HG03066 (cell line): ENCODE measurements at regions not wholly inside any gene's neighbourhood (a gene's known extent, or its start where the extent isn't known, plus 50 kb on each side); places are given as distances from the start of the nearest gene placed in this dataset.

Source experiments
- ATAC-seq: cut with Tn5 transposase; IDR thresholded peaks from one replicate; pipeline ENCODE4 v1.9.1; 2021; ENCODE audit warnings: low read depth; ENCODE audit not compliant: unreplicated experiment

DNA sequence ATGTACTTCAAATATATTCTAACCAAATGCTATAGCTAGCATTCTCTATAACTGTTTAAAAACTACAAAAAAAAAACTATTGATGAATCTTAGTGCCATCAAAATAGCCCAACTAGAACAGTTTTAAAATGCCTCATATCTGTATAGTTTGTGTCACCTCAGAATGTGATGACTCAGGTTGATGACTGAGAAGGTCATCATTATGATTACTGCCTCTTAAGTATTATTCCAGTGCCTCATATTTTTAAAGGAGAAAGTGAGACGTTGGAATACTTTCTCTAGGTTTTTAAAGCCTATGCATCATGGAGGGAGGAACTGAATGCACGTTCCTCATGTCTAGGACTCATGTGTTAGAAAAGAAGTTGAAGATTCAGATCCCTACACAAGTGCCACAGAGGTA is 88.2 kb downstream of the TMA16 start:
- ATAC-seq = no peak

DNA sequence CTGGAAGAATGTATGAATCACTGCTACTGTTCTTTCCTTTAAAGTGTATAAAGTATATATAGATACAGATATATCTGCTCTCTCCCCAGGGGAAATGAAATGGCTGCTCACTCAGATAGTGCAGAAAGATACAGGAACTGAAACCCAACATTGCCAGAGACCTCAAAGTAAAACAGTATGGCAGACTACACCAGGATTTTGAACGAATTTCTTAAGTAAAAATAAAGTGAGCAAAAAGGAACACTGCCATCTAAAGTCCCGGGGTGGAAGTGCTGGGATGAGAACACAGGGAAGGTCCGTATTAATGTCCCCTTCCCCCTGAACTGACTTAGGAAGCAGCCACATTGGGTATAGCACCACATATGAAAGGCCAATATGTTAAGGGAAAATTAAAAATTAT is 93.4 kb downstream of the TMA16 start:
- ATAC-seq = peak; percentile 41

GRCh38 chr4:163588532-163588931 is 94.0 kb downstream of the TMA16 start:
- no peak for ATAC-seq

- peak; percentile 24 for ATAC-seq
Observed at GRCh38 chr4:163590103-163590502, 95.6 kb downstream of the TMA16 start.

- no peak for ATAC-seq
Observed at GRCh38 chr4:163590619-163591264, 96.3 kb downstream of the TMA16 start.

- peak; percentile 86 for ATAC-seq
Observed at GRCh38 chr4:163591614-163592020, 97.1 kb downstream of the TMA16 start.

- no peak for ATAC-seq
Observed at GRCh38 chr4:163592212-163592611, 97.7 kb downstream of the TMA16 start.

DNA sequence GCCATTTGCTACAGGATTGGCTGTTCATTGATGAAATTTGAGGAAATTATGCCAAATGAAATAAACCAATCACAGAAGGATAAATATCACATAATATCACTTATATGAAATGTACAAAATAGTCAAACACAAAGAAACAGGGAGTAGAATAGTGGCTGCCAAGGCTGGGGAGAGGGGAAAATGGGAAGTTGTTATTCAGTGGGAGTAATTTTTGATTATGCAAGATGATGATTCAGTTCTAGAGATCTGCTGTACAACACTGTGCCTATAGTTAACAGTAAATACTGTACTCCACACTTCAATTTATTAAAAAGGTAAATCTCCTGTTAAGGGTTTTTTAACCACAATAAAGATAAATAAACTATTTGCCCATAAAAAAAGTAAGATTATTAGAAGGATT is 101.1 kb downstream of the TMA16 start:
- ATAC-seq = no peak

DNA sequence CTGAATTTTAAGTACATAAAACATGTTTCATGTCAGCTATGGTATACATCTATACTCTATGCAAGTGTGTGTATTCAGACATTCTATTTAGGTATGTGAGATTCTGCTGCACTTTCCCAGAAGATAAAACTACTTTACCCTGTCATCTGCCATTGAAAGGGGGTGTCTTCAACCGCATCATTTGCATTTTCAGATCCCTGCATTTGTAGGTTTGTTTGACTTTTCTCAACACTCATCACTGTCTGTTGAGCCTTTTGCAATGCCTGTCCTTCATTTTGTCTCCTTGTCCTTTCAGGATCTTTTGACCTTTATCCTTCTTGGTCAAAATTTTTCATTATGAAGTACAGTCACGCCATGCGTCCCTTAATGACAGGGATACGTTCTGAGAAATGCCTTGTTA is 103.5 kb downstream of the TMA16 start:
- peak; percentile 77 for ATAC-seq

- ATAC-seq = peak; percentile 4
Observed at GRCh38 chr4:163598489-163598888, 104.0 kb downstream of the TMA16 start.

- ATAC-seq = peak; percentile 44
Observed at GRCh38 chr4:163600727-163601126, 106.2 kb downstream of the TMA16 start.

DNA sequence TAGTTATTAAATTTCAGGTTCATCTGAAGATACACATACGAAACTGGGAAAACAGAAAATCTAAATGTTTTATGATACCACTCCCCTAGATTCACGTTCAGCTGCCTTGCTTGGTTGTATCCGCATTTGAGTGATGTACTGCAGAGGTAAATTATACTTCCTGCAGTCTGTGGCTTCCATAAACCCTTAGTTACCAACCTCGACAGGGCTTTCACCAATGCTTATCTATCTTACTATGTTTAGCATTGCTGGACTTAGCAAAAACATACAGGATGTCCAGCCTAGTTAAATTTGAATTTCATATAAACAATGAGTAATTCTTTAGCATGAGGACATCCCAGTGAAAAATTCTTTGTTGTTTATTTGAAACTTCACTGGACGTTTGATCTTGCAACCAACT is 108.8 kb downstream of the TMA16 start:
- no peak for ATAC-seq

- ATAC-seq = no peak
Observed at GRCh38 chr4:163606896-163607691, 112.6 kb downstream of the TMA16 start.

DNA sequence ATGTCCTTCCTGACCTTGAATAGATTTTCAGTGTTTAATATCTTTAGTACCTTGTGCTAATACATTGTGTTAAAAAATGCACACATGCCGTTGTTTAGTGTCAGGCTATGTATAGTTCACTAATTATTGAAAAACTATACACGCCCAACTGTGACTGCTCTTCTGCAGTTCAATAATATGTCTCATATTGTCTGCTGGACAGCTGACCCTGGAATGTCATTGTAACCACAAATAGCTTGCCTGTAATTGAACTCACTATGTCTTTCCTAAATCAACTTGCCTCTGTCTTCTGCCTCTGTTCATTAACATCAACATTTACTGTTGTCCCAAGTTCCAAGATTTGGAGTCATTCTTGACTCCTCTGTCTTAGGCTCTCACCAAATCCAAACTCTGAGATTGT is 114.5 kb downstream of the TMA16 start:
- no peak for ATAC-seq

GRCh38 chr4:163610648-163611047 is 116.2 kb downstream of the TMA16 start:
- no peak for ATAC-seq

DNA sequence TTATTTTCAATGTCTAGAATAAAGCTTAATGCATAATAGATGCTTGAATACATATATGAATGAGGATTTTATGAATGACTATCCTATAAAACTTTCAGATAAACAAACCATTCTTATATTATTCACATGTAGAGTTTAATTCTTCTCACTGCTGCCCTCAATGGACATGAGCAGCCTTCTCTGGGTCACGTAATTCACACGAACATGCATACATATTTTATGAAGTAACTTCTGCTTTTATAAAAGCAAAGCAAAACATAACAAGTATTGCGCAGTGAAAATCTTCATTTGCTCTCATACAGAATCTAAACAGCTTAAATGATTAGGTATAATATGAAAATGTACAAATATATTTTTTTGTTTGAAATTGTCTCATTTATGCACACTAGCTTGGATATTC is 116.7 kb downstream of the TMA16 start:
- ATAC-seq = no peak

- peak; percentile 48 for ATAC-seq
Observed at GRCh38 chr4:163611784-163612445, 117.4 kb downstream of the TMA16 start.

DNA sequence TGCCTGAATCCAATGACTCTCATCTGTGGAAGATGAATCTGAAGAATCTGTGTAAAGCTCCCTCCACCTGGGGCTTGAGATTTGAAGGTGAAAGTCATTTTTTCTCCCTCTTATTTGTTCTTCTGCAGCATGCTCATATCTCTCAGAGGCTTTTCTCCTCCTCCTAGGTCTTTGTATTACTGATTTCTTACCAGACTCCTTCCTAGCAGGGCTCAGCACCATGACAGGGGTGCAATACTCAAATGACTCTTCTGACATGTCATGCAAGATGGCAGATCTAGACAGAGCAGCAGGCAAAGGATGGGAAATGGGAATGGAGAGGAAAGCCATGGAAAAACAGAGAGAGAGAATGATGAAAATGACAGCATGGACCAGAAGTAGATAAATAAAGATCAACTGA is 118.3 kb downstream of the TMA16 start:
- no peak for ATAC-seq

GRCh38 chr4:163613383-163613782 is 118.9 kb downstream of the TMA16 start:
- no peak for ATAC-seq

DNA sequence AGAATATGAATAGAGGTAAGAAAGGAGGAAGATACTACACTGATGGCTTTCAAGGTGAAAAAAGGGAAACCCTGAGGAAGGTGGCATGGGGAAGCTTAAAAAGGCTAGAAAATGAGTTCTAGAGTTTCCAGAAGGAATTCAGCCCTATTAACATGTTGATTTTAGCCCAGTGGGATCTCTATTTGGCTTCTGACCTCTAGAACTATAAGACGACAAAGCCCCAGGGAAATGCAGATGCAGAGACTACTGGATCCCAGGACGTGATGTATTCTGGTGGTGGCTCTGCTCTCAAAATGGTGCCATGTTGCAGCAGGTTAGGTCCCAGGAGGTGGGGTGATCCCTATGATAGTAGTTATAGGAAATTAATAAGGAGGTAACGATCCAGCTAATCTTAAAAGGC is 120.4 kb downstream of the TMA16 start:
- ATAC-seq = no peak

- ATAC-seq = no peak
Observed at GRCh38 chr4:163618845-163619244, 124.4 kb downstream of the TMA16 start.

DNA sequence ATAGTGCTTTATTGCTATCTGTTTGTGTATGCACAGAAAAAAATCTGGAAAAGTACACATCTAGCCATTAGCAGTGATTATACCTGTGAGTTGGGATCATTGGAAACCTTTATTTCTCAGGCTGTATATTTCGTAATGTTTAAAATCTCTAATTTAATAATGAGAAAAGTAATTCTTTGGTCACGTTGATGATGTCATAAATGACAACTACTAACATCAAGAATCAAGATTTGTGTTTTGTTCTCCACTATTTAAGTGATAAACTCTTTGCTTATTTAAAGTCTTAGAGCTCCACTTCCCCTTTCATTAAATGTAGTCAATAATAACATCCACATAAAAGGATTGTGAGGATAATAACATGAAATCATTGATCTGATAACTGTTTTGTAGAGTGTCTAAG is 126.2 kb downstream of the TMA16 start:
- ATAC-seq = no peak
